Coronary artery (tissue), 2 donors: ENCODE measurements at regions not wholly inside any gene's neighbourhood (a gene's known extent, or its start where the extent isn't known, plus 50 kb on each side); places are given as distances from the start of the nearest gene placed in this dataset.

ENCODE experiments used
- DNase-seq: peaks from one replicate; pipeline ENCODE4 v3.0.0-alpha.2; 2017; ENCODE audit warnings: low spot score
- H3K27ac ChIP-seq, 2 donors: fragments of 200-600 bp; sonication (generic); one replicate each; pipeline ENCODE4 v1.5.1; 2016 to 2019
- H3K4me3 ChIP-seq: fragments of 200-600 bp; sonication (generic); 2 replicates; pipeline ENCODE4 v1.5.1; 2016; ENCODE audit warnings: mild to moderate bottlenecking, moderate library complexity
- TF ChIP-seq, protein P1 (sequence below): fragments of 200-600 bp; sonication (generic); IDR thresholded peaks from one replicate; pipeline ENCODE4 v1.5.1; 2019; ENCODE audit warnings: antibody characterized with exemption

- TF ChIP-seq, protein P1, sequence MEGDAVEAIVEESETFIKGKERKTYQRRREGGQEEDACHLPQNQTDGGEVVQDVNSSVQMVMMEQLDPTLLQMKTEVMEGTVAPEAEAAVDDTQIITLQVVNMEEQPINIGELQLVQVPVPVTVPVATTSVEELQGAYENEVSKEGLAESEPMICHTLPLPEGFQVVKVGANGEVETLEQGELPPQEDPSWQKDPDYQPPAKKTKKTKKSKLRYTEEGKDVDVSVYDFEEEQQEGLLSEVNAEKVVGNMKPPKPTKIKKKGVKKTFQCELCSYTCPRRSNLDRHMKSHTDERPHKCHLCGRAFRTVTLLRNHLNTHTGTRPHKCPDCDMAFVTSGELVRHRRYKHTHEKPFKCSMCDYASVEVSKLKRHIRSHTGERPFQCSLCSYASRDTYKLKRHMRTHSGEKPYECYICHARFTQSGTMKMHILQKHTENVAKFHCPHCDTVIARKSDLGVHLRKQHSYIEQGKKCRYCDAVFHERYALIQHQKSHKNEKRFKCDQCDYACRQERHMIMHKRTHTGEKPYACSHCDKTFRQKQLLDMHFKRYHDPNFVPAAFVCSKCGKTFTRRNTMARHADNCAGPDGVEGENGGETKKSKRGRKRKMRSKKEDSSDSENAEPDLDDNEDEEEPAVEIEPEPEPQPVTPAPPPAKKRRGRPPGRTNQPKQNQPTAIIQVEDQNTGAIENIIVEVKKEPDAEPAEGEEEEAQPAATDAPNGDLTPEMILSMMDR, result no peak
- no peak for DNase-seq
- Histone ChIP-seq H3K27ac (no peak overlapping the region), H3K4me3 (no peak overlapping the region)
These were observed 287.8 kb downstream of the SOX9 start for GRCh38 chr17:72408641-72409040.

DNA sequence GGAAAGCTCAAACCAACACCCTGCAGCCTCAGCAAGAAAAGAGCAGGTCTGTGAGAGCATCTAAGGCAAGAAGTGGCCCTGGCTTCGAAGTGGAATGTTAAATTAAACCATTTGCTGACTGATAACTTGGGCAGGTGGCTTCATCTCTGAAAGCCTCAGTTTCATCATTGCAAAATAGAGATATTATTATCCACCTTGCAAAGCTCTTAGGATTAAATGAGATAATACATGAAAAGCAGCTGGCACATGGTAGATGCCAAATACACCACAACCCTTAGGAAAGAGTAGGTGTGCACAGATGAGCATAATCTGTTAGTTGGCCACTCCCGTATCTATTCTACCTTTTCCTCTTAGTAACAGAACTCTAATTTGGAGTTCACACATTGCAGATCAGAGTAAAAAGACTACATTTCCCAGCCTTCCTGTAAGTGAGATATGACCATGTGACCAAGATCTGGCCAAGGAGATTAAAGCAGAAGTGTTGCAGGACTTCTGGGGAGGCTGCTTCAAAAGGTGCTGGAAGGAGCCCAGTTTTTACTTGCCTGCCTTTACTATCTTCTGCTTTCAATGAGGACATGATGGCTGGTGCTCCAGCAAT is 288.7 kb downstream of the SOX9 start:
- Histone ChIP-seq H3K27ac (no peak overlapping the region), H3K4me3 (no peak overlapping the region)
- TF ChIP-seq, protein P1, result no peak
- DNase-seq, result no peak

DNA sequence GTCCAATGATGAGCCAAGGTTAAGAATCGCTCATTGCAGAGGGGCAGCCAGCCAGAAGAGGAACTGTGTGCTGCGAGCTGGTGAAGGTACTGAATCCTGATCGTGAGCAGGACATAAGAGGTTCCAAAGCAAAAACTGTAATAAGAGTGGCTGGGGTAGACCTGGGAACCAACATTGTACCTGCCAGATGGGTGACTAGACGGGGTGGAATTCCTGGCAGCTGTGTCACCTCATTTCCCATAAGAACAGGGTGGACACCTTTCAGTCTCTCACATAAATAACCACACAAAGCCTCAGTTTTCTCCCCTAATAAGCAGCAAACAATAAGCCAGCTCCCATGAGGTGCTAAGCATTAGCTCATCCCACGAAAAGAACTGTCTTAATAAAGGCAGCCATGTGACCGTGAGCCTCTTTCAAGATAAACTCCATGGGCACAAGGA is 290.3 kb downstream of the SOX9 start:
- H3K4me3 ChIP-seq, result no peak overlapping the region
- TF ChIP-seq, protein P1, result no peak
- H3K27ac ChIP-seq, result no peak overlapping the region
- no peak for DNase-seq

- no peak for DNase-seq
- TF ChIP-seq, protein P1, result no peak
- H3K4me3 ChIP-seq, result no peak overlapping the region
- no peak overlapping the region for H3K27ac ChIP-seq
These were observed 291.8 kb downstream of the SOX9 start for GRCh38 chr17:72412650-72413076.

DNA sequence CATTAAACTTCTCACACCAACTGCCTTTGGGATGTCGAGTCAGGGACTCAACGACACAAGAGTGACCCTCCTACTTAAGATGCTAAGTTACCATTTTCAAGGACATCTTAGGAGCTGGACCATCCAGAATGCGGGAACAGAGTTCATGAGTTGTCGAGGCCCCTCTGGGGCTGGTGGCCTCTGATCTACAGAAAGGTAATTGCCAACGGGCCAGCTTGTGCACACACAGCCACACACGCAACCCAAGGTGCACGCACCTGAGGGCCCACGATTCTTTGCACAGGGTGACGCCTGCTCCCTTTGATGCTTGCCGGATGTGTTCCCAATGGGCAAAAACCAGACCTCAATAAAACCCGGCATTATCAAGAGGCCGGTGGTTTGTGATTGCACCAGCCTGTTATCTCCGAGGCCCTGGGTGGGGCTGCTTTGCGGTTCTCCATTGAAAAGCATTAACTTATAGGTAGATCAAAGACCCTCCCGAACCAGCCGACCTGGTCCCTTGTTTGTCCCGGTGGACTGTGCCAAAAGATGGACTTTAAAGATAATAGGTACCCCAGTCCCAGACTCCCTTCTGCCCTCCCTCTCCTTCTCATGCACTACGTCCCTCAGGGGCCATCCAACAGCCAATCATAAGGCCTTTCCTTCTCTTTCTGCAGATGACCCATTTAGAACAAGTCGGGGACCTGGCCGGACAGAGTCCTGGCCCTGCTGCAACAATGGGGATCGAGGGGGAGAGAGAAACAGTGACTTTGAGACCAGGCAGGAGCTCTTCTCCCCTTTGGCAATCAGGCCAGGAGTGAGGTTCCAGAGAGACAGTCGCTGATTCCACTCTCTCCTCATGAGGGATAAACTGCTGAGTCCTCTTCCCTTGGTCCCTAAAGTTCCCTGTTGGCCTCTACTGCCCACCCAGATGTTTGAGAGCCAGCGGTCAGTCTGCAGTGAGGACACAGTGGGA is 292.5 kb downstream of the SOX9 start:
- no peak overlapping the region for H3K27ac ChIP-seq
- no peak for DNase-seq
- TF ChIP-seq, protein P1, result no peak
- no peak overlapping the region for H3K4me3 ChIP-seq

GRCh38 chr17:72414032-72414396 is 293.2 kb downstream of the SOX9 start:
- H3K4me3 ChIP-seq, result no peak overlapping the region
- H3K27ac ChIP-seq, result no peak overlapping the region
- no peak for DNase-seq
- TF ChIP-seq, protein P1, result no peak
